ENCODE measurements at regions not wholly inside any gene's neighbourhood (a gene's known extent, or its start where the extent isn't known, plus 50 kb on each side); places are given as distances from the start of the nearest gene placed in this dataset.

- ChIA-PET POLR2A (ENCODE audit: unreplicated experiment) (no interaction called here), CTCF (no interaction called here)
- ATAC-seq (no peak), DNase-seq (no peak)
- TF ChIP-seq EZH2 (IDR thresholded peaks at IDR 0.05; ENCODE audit: low read length, unreplicated experiment): no peak
- TF ChIP-seq EZH2phosphoT487 (IDR thresholded peaks at IDR 0.05; ENCODE audit: borderline replicate concordance, low read length): no peak
- TF ChIP-seq CTCF (conservative IDR thresholded peaks at IDR 0.05; ENCODE audit: low read depth, low read length): no peak
- intact Hi-C loops (cut with micrococcal nuclease): no loop called here
- H3K27me3 ChIP-seq (ENCODE audit: low read length): 0 out of 2 replicates have a peak, but pooled peaks cover 3% of the 10 kb centered on the region
- no peaks in the 10 kb centered on the region for H3K9me3 ChIP-seq (ENCODE audit: low read length)
- H3K4me1 ChIP-seq (ENCODE audit: insufficient read depth, low read length): no peaks in the 10 kb centered on the region
- no peak overlapping the region for H3K9ac ChIP-seq (ENCODE audit: low read length)
- no peaks in the 10 kb centered on the region for H3K79me2 ChIP-seq (ENCODE audit: low read length)
- H3K27ac ChIP-seq (ENCODE audit: low read length): no peak overlapping the region
- no peaks in the 10 kb centered on the region for H4K20me1 ChIP-seq (ENCODE audit: low read length)
- no TSS peak for BruUV-seq (replicated peaks)
- H2AFZ ChIP-seq (ENCODE audit: low read length): no peak overlapping the region
- H3F3A ChIP-seq (ENCODE audit: low read length, unreplicated experiment): no peaks in the 10 kb centered on the region
- H3K36me3 ChIP-seq (ENCODE audit: low read depth, low read length): no peaks in the 10 kb centered on the region
- no peak overlapping the region for H3K4me2 ChIP-seq (ENCODE audit: low read length)
- H3K4me3 ChIP-seq (ENCODE audit: low read length): no peak overlapping the region
- H3K9me2 ChIP-seq (replicated peaks; ENCODE audit: low read length): no peaks in the 10 kb centered on the region
These were observed 227.8 kb upstream of the TRPM3 start for GRCh38 chr9:71349218-71349617.

- CTCF ChIA-PET: no interaction called here
These were observed 211.9 kb upstream of the TRPM3 start for GRCh38 chr9:71333321-71333720.

GRCh38 chr9:71331603-71332002 lies 210.2 kb upstream of the TRPM3 start:
- Histone ChIP-seq H3K9me2 (replicated peaks; ENCODE audit: low read length) (no peaks in the 10 kb centered on the region), H3K4me2 (ENCODE audit: low read length) (no peak overlapping the region), H3K9ac (ENCODE audit: low read length) (no peak overlapping the region), H4K20me1 (ENCODE audit: low read length) (no peaks in the 10 kb centered on the region), H3K4me3 (ENCODE audit: low read length) (no peak overlapping the region), H2AFZ (ENCODE audit: low read length) (no peak overlapping the region), H3K9me3 (ENCODE audit: low read length) (no peaks in the 10 kb centered on the region), H3K79me2 (ENCODE audit: low read length) (no peaks in the 10 kb centered on the region), H3F3A (ENCODE audit: low read length, unreplicated experiment) (no peaks in the 10 kb centered on the region), H3K4me1 (ENCODE audit: insufficient read depth, low read length) (peaks cover 2% of the 10 kb centered on the region; the same call in 1 of the 2 replicates), H3K27me3 (ENCODE audit: low read length) (peaks cover 20% of the 10 kb centered on the region), H3K36me3 (ENCODE audit: low read depth, low read length) (no peaks in the 10 kb centered on the region), H3K27ac (ENCODE audit: low read length) (no peak overlapping the region)
- no peak for DNase-seq
- intact Hi-C loops (cut with micrococcal nuclease): no loop called here
- ChIA-PET CTCF (no interaction called here), POLR2A (ENCODE audit: unreplicated experiment) (no interaction called here)
- TF ChIP-seq CTCF (conservative IDR thresholded peaks at IDR 0.05; ENCODE audit: low read depth, low read length) (no peak), EZH2 (IDR thresholded peaks at IDR 0.05; ENCODE audit: low read length, unreplicated experiment) (no peak), EZH2phosphoT487 (IDR thresholded peaks at IDR 0.05; ENCODE audit: borderline replicate concordance, low read length) (no peak)
- ATAC-seq: no peak
- no TSS peak for BruUV-seq (replicated peaks)

More at GRCh38 chr9:71333321-71333720, 211.9 kb upstream of the TRPM3 start:
- peaks cover 20% of the 10 kb centered on the region for H3K27me3 ChIP-seq (ENCODE audit: low read length)
- no peak overlapping the region for H3K27ac ChIP-seq (ENCODE audit: low read length)
- no peak overlapping the region for H3K4me2 ChIP-seq (ENCODE audit: low read length)
- H3F3A ChIP-seq (ENCODE audit: low read length, unreplicated experiment): no peaks in the 10 kb centered on the region
- TF ChIP-seq CTCF (conservative IDR thresholded peaks at IDR 0.05; ENCODE audit: low read depth, low read length): no peak
- no peak for TF ChIP-seq EZH2 (IDR thresholded peaks at IDR 0.05; ENCODE audit: low read length, unreplicated experiment)
- H3K9me3 ChIP-seq (ENCODE audit: low read length): no peaks in the 10 kb centered on the region
- H3K9ac ChIP-seq (ENCODE audit: low read length): no peak overlapping the region
- intact Hi-C loops (cut with micrococcal nuclease): no loop called here
- H3K79me2 ChIP-seq (ENCODE audit: low read length): no peaks in the 10 kb centered on the region
- H3K4me3 ChIP-seq (ENCODE audit: low read length): no peak overlapping the region
- H3K9me2 ChIP-seq (replicated peaks; ENCODE audit: low read length): no peaks in the 10 kb centered on the region
- no peak for ATAC-seq
- POLR2A ChIA-PET (ENCODE audit: unreplicated experiment): no interaction called here
- H3K36me3 ChIP-seq (ENCODE audit: low read depth, low read length): no peaks in the 10 kb centered on the region
- no peaks in the 10 kb centered on the region for H3K4me1 ChIP-seq (ENCODE audit: insufficient read depth, low read length)
- no TSS peak for BruUV-seq (replicated peaks)
- no peak overlapping the region for H2AFZ ChIP-seq (ENCODE audit: low read length)
- DNase-seq: no peak
- H4K20me1 ChIP-seq (ENCODE audit: low read length): no peaks in the 10 kb centered on the region

Data from PC-3 (cell line).